Stimulated activated CD4-positive, alpha-beta T cell treated with anti-CD3 and anti-CD28 coated beads, Interleukin-4, amount 100 ng/mL, for 48 hours (primary cell): ENCODE measurements at regions not wholly inside any gene's neighbourhood (a gene's known extent, or its start where the extent isn't known, plus 50 kb on each side); places are given as distances from the start of the nearest gene placed in this dataset.

Source experiments
- DNase-seq, 2 donors: peaks; one replicate each; pipeline ENCODE4 v3.0.0-alpha.2; 2020; ENCODE audit warnings: low read depth in 2 of 2

DNA sequence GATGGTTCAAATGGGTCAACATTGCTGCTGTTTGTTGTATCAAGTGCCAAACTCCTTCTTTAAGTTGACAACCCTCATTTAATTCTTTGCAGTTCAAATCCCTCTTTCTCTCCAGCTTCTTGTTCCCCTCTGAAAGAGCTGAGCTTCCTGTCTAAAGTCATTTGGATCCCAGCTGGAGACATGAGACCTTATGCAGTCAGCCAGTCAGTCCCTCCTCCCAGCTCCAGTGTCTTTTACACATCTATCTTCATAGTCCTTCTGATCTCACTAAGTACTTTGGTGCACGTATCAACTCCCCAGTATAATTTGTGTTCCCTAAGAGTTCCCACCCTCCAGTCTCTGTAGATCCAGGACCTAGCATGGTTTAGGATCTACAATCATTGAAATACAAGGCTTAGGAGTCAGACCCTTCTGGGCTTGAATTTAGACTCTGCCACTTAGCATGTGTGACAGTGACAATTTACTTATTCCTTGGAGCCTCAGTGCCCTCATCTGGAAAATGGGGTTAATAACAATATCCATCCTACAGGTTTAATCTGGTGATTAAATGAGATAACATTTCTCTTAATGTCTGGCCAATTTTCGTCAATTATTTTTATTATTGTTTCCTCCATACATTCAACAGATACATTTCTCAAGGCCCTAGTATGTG is 102.8 kb upstream of the SEMA6D start:
- no peak for DNase-seq

DNA sequence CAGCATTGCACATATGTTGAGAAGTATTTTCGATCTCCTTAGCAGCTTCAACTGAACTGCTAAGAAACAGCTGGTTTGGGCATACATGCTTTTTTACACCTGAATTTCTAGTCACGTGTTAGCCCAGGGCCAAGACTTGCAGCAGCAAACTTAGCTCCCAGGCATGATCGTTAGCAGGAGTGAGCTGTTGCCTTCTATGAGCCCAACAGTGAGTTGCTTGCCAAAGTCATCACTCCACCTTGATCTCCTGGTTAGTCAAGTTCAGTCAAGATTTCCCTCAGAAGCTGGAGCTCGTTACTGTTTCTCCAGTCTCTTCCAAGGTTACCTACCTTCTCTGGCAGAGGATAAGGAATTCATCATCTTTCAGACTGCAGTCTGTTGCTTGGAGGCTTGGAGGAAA is 100.4 kb upstream of the SEMA6D start:
- DNase-seq: no peak

DNA sequence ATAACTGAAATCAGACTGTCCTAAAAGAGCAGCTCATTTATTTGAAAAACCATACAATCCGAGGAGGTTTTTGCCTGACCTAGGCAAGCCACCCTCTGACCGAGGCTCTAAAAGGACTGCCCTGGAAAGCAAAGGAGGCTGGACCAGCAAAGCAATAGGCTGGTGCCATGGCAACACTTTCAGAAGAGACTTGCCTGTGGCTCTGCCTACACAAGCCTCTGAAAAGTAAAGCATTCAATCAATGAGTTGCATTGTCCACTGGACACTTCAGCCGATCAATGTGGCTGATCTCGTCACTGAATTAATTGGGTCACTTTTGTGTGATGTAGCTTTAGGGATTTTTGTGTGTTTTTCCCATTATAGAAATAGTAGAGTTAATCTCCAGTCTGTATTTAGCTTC is 99.1 kb upstream of the SEMA6D start:
- no peak for DNase-seq

GRCh38 chr15:47620960-47621681 is 96.2 kb upstream of the SEMA6D start:
- no peak for DNase-seq

- DNase-seq: no peak
Observed at GRCh38 chr15:47622055-47622454, 95.2 kb upstream of the SEMA6D start.

DNA sequence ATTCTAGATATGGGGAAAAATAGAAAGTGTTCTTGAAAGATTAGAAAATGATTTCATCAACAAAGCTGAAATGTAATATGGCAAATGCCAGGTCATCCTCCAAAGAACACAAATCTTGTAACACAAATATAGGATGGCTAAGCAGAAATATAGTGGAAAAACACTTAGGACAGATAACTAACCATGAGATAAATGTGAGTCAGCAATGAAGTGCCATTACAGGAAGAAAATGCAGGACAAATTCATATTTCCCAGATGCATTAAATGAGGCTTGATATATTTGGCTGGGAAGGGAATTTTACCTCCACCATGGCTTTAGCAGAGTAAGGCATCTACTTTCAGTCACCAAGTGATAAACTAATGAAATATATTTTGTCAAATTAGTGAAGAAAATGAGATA is 92.8 kb upstream of the SEMA6D start:
- no peak for DNase-seq

- no peak for DNase-seq
Observed at GRCh38 chr15:47639042-47639441, 78.3 kb upstream of the SEMA6D start.

DNA sequence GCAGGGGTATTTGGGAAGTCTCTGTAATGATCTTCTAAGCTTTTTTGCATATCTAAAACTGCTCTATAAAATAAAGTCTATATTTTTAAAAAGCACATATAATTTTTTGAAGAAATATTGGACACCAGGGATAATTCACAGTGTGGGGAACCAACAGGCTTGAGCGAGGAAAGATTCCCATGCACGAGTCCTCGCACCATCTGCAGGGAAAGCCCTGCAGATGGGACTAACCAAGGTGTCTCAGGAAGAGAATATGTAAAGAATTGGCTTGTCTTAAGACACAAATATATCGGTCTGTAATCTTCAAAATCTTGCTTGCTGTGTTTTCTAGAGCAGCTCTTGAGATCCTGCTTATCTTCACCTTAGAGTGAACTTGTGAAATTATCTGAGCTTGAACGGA is 77.2 kb upstream of the SEMA6D start:
- no peak for DNase-seq

GRCh38 chr15:47640901-47641300 is 76.4 kb upstream of the SEMA6D start:
- DNase-seq: no peak

DNA sequence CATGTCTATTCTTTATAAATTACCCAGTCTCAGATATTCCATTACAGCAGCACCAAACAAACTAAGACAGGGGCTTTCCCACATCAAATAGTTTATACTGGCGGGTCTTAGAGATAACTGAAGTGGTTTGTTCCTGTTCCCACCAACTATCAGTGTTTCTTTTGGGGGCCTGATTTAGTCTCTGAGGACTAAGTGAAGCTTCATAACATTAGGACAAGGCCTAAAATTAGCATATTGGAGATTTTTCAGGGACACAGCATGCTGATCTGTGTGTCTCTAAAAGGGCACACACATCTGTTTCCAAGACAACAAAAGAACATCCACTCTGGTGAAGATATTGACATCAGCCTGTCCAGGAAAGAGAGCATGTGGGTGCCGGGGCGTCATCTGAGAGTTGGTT is 72.6 kb upstream of the SEMA6D start:
- DNase-seq: no peak

DNA sequence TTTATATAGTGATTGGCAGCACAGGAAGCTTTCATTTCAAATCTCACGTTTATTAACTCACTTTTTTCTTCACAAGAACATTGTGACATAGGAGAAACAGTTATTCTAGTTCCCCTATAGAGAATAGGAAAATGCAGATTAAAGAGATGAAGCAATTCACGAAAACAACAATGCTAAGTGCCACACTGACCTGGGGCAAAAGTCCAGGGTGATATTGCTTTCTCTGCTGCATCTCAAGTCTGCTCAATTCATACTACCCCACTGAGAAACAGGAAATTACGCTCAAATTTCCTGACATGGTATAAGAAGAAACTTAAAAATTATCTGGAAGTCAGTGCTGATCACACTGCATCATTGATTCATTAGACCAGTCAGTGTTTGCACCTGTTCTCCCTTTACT is 66.7 kb upstream of the SEMA6D start:
- no peak for DNase-seq

DNA sequence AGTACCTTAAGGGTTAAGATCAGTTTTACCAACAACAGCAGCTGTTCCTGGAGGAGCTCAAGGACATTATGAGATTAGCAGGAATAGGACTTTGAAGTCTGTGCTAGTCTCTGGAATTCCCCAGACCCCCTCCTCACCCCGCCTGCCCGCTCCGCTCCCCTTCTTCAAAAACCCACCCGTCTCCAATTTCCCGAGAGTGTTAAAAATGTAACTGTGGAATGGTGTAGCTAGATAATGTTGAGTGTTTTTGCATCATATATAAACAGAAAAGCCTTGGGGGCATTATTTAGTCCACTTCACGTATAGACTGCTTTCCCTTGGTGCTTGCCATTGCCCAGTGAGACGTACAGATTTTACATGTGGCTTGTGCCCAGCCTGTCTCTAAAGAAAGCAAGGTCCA is 65.0 kb upstream of the SEMA6D start:
- no peak for DNase-seq

DNA sequence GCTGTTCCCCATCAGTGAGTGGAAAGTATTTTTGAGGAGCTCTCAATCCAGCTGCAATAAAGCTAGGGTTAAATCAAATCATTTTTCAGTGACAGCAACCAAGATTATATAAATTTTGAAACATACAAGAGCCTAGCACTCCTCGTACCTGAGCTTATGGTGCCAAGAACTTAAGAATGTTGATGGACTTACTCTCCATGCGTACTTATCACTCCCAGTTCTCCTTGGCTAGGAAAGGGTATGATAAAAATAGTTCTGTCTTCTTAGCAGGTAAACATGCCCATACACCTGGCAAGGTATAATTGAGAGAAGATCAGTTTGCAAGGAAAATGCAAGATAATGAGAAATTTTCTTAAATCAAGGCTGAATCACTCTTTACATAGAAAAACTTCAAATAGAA is 64.5 kb upstream of the SEMA6D start:
- no peak for DNase-seq

DNA sequence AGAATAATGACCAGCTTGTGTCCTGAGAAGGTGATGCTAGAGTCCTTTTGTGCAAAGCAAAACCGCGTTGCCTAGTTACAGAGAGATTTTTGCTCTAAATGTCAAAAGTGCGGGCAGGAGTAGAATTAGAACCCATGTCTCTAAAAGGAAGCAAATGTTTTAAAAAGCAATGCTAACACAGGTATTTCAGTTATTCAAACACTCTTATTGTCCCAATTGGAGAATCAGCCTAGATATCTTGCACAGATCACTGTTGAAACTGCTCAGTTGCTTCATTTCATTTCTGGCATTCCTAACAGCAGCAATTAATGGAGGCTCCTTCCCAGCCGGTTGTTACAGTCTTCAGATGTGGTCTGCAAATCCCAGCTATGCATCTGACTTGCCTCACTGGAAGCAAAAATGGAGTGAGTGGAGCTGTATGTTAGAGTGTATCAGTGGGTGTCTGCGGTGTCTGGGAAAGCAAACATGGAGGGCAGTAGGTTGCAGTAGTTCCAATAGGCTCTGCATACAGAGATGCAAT is 55.6 kb upstream of the SEMA6D start:
- DNase-seq: no peak

- no peak for DNase-seq
Observed at GRCh38 chr15:47663101-47663500, 54.2 kb upstream of the SEMA6D start.
